ENCODE measurements at regions not wholly inside any gene's neighbourhood (a gene's known extent, or its start where the extent isn't known, plus 50 kb on each side); places are given as distances from the start of the nearest gene placed in this dataset.
A peak's percentile ranks its signal among the peaks of the same experiment; 100 is the strongest.

- DNase-seq (ENCODE audit: low read depth in 1 of 2, low spot score in 2 of 2) = no peak
- no peak for FAIRE-seq
- no peak for TF ChIP-seq JUN (IDR thresholded peaks at IDR 0.05; ENCODE audit: low read depth, low read length)
- TF ChIP-seq RNF2 (IDR thresholded peaks at IDR 0.05; ENCODE audit: borderline replicate concordance, low read depth, low read length, missing control alignments, poor library complexity, severe bottlenecking) = no peak
- TF ChIP-seq HDAC2 (IDR thresholded peaks at IDR 0.05; ENCODE audit: borderline replicate concordance in 1 of 2, low read depth in 2 of 2, low read length in 2 of 2) = no peak
- no peak for TF ChIP-seq RFX5 (IDR thresholded peaks at IDR 0.05; ENCODE audit: borderline replicate concordance, low read depth, low read length)
- TF ChIP-seq, protein P1, sequence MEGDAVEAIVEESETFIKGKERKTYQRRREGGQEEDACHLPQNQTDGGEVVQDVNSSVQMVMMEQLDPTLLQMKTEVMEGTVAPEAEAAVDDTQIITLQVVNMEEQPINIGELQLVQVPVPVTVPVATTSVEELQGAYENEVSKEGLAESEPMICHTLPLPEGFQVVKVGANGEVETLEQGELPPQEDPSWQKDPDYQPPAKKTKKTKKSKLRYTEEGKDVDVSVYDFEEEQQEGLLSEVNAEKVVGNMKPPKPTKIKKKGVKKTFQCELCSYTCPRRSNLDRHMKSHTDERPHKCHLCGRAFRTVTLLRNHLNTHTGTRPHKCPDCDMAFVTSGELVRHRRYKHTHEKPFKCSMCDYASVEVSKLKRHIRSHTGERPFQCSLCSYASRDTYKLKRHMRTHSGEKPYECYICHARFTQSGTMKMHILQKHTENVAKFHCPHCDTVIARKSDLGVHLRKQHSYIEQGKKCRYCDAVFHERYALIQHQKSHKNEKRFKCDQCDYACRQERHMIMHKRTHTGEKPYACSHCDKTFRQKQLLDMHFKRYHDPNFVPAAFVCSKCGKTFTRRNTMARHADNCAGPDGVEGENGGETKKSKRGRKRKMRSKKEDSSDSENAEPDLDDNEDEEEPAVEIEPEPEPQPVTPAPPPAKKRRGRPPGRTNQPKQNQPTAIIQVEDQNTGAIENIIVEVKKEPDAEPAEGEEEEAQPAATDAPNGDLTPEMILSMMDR (IDR thresholded peaks at IDR 0.05; ENCODE audit: control extremely low read depth in 1 of 3, insufficient read depth in 1 of 3, low read depth in 1 of 3, low read length in 3 of 3) = no peak
- no peak for TF ChIP-seq NANOG (IDR thresholded peaks at IDR 0.05; ENCODE audit: insufficient read depth, low read depth, low read length, poor library complexity, severe bottlenecking)
- no peak for TF ChIP-seq CBX5 (IDR thresholded peaks at IDR 0.05; ENCODE audit: low read depth, low read length)
- no peak for TF ChIP-seq HDAC6 (IDR thresholded peaks at IDR 0.05; ENCODE audit: low read depth, low read length)
- no peak for TF ChIP-seq CEBPB (IDR thresholded peaks at IDR 0.05; ENCODE audit: low read depth, low read length)
- no peak for TF ChIP-seq TAF7 (optimal IDR thresholded peaks at IDR 0.05; ENCODE audit: borderline replicate concordance, low read depth, low read length)
- no peak for TF ChIP-seq TBP (IDR thresholded peaks at IDR 0.05; ENCODE audit: low read depth, low read length)
Observed at GRCh38 chr10:106392778-106393177, 771.7 kb downstream of the SORCS1 start.

More at GRCh38 chr10:106392778-106393177, 771.7 kb downstream of the SORCS1 start:
- Histone ChIP-seq H2BK120ac (replicated peaks; ENCODE audit: low read depth, low read length) (no peak overlapping the region), H4K8ac (ENCODE audit: extremely low read depth, insufficient read depth, low read length) (no peak overlapping the region), H3K56ac (replicated peaks; ENCODE audit: insufficient read length, low read depth, low read length) (no peak overlapping the region), H2AFZ (ENCODE audit: low read length) (0 out of 2 replicates have a peak overlapping the region, but pooled peaks have one; percentile 79), H3K23me2 (ENCODE audit: low read depth, low read length) (no peaks in the 10 kb centered on the region), H3K79me2 (ENCODE audit: control insufficient read depth in 1 of 2, insufficient read depth in 2 of 2, low read length in 2 of 2) (no peaks in the 10 kb centered on the region), H3K4me1 (replicated peaks in 1 of 4; ENCODE audit: control insufficient read depth in 3 of 4, insufficient read depth in 4 of 4, low read length in 3 of 4) (no peaks in the 10 kb centered on the region), H2BK15ac (ENCODE audit: low read length) (no peak overlapping the region), H2BK5ac (ENCODE audit: low read depth, low read length) (no peak overlapping the region), H3K4me3 (ENCODE audit: extremely low read depth in 1 of 4, insufficient read depth in 2 of 4, low read depth in 3 of 4, low read length in 4 of 4) (no peak overlapping the region), H3K18ac (ENCODE audit: extremely low read depth, low read length) (no peak overlapping the region), H3K27ac (ENCODE audit: low read depth, low read length) (no peak overlapping the region), H2BK20ac (ENCODE audit: low read length) (no peak overlapping the region), H4K5ac (ENCODE audit: insufficient read length, low read depth, low read length) (no peak overlapping the region), H3K4me2 (ENCODE audit: insufficient read depth in 1 of 2, low read depth in 2 of 2, low read length in 2 of 2) (no peak overlapping the region), H3K9me3 (ENCODE audit: insufficient read depth in 2 of 2, low read depth in 1 of 2, low read length in 1 of 2) (no peaks in the 10 kb centered on the region), H3K9ac (replicated peaks in 1 of 4; ENCODE audit: extremely low read depth in 1 of 4, low read depth in 3 of 4, low read length in 3 of 4) (no peak overlapping the region), H2AK5ac (ENCODE audit: low read depth, low read length) (no peak overlapping the region), H3K23ac (ENCODE audit: insufficient read length) (no peak overlapping the region), H4K91ac (replicated peaks; ENCODE audit: insufficient read length, low read length) (no peak overlapping the region), H3K27me3 (replicated peaks in 1 of 4; ENCODE audit: control insufficient read depth in 3 of 4, extremely low read depth in 1 of 4, insufficient read depth in 3 of 4, low read length in 3 of 4) (peaks cover 0 to 1% (median 0%) of the 10 kb centered on the region in 4 experiments; a peak in 1 of 7 replicates), H3K79me1 (ENCODE audit: low read depth, low read length) (no peaks in the 10 kb centered on the region), H4K20me1 (replicated peaks in 1 of 2; ENCODE audit: control insufficient read depth in 1 of 2, insufficient read depth in 2 of 2, low read length in 2 of 2) (no peaks in the 10 kb centered on the region), H2BK12ac (ENCODE audit: low read depth, low read length) (no peak overlapping the region), H3K14ac (ENCODE audit: insufficient read length) (no peak overlapping the region), H3K4ac (replicated peaks; ENCODE audit: insufficient read length, low read depth, low read length) (peak overlapping the region; percentile 66), H3K36me3 (ENCODE audit: control insufficient read depth in 2 of 4, insufficient read depth in 4 of 4, low read length in 3 of 4) (no peaks in the 10 kb centered on the region)
- CTCF ChIA-PET (ENCODE audit: partially characterized antibody) = interaction anchor here (0.8 to 1.4 kb wide), 6 partner anchors 9 to 232 kb away, joined by 3 to 4 read pairs (median 4); no protein-coding TSS in a partner anchor
- POLR2A ChIA-PET (ENCODE audit: partially characterized antibody) = no interaction called here
- WGBS, 2 experiments (ENCODE audit: extremely low coverage in 1 of 2, insufficient coverage in 1 of 2, insufficient read length in 1 of 2, insufficient replicate concordance in 2 of 2, low coverage in 1 of 2, low lambda C conversion rate in 2 of 2, missing lambda C conversion rate in 1 of 2) = 97% methylated on average over 4 of the region's 4 CpGs; no CpG with 5 or more reads in 1 of the 2 experiments
